ENCODE measurements at regions not wholly inside any gene's neighbourhood (a gene's known extent, or its start where the extent isn't known, plus 50 kb on each side); places are given as distances from the start of the nearest gene placed in this dataset.

GRCh38 chr3:161577662-161578061, 81.1 kb downstream of the OTOL1 start:
- DNase-seq (no peak), ATAC-seq (ENCODE audit: low FRiP score in 2 of 2) (no peak)
- H3K4me1 ChIP-seq = no peaks in the 10 kb centered on the region
- H3K36me3 ChIP-seq = no peaks in the 10 kb centered on the region
- 38 to 87% methylated on average over 1 of the region's 1 CpG for WGBS, 2 donors
- H3K9me3 ChIP-seq = no peaks in the 10 kb centered on the region
- no peaks in the 10 kb centered on the region for H3K27me3 ChIP-seq
- no peak overlapping the region for H3K27ac ChIP-seq
- no peak for TF ChIP-seq POLR2A (IDR thresholded peaks at IDR 0.05)
- no peak for TF ChIP-seq EP300 (IDR thresholded peaks at IDR 0.05)
- TF ChIP-seq CTCF (IDR thresholded peaks at IDR 0.05) = no peak
- no peak for TF ChIP-seq POLR2AphosphoS5 (IDR thresholded peaks at IDR 0.05)
- H3K4me3 ChIP-seq = no peak overlapping the region

GRCh38 chr3:161579395-161580126, 83.0 kb downstream of the OTOL1 start:
- Histone ChIP-seq H3K4me1 (no peaks in the 10 kb centered on the region), H3K9me3 (no peaks in the 10 kb centered on the region), H3K27me3 (no peaks in the 10 kb centered on the region), H3K4me3 (no peak overlapping the region), H3K27ac (no peak overlapping the region), H3K36me3 (no peaks in the 10 kb centered on the region)
- no peak for TF ChIP-seq POLR2A (IDR thresholded peaks at IDR 0.05)
- no peak for TF ChIP-seq EP300 (IDR thresholded peaks at IDR 0.05)
- TF ChIP-seq POLR2AphosphoS5 (IDR thresholded peaks at IDR 0.05) = no peak
- no peak for TF ChIP-seq CTCF (IDR thresholded peaks at IDR 0.05)
- no peak for DNase-seq
- 88 to 90% methylated on average over 9 of the region's 9 CpGs for WGBS, 2 donors
- ATAC-seq (ENCODE audit: low FRiP score in 2 of 2) = no peak

- Histone ChIP-seq H3K36me3 (no peaks in the 10 kb centered on the region), H3K9me3 (no peaks in the 10 kb centered on the region)
- DNase-seq = no peak
These were observed 89.3 kb downstream of the OTOL1 start for GRCh38 chr3:161585922-161586321.

GRCh38 chr3:161586556-161587235, 90.1 kb downstream of the OTOL1 start:
- H3K9me3 ChIP-seq = no peaks in the 10 kb centered on the region
- H3K4me1 ChIP-seq = no peaks in the 10 kb centered on the region
- no peak overlapping the region for H3K4me3 ChIP-seq
- no peaks in the 10 kb centered on the region for H3K36me3 ChIP-seq
- TF ChIP-seq POLR2A (IDR thresholded peaks at IDR 0.05) (no peak), EP300 (IDR thresholded peaks at IDR 0.05) (no peak), CTCF (IDR thresholded peaks at IDR 0.05) (no peak), POLR2AphosphoS5 (IDR thresholded peaks at IDR 0.05) (no peak)
- DNase-seq (no peak), ATAC-seq (ENCODE audit: low FRiP score in 2 of 2) (no peak)
- H3K27ac ChIP-seq = no peak overlapping the region
- H3K27me3 ChIP-seq = no peaks in the 10 kb centered on the region

More at GRCh38 chr3:161585922-161586321, 89.3 kb downstream of the OTOL1 start:
- TF ChIP-seq CTCF (IDR thresholded peaks at IDR 0.05) (no peak), POLR2A (IDR thresholded peaks at IDR 0.05) (no peak), EP300 (IDR thresholded peaks at IDR 0.05) (no peak), POLR2AphosphoS5 (IDR thresholded peaks at IDR 0.05) (no peak)
- no peak for ATAC-seq (ENCODE audit: low FRiP score in 2 of 2)
- Histone ChIP-seq H3K4me3 (no peak overlapping the region), H3K27ac (no peak overlapping the region), H3K27me3 (no peaks in the 10 kb centered on the region), H3K4me1 (no peaks in the 10 kb centered on the region)

GRCh38 chr3:161598639-161599038, 102.0 kb downstream of the OTOL1 start:
- no peak for DNase-seq
- Histone ChIP-seq H3K9me3 (no peaks in the 10 kb centered on the region), H3K4me1 (no peaks in the 10 kb centered on the region), H3K27me3 (no peaks in the 10 kb centered on the region), H3K27ac (no peak overlapping the region), H3K4me3 (no peak overlapping the region), H3K36me3 (no peaks in the 10 kb centered on the region)
- 86 to 96% methylated on average over 2 of the region's 2 CpGs for WGBS, 2 donors
- no peak for ATAC-seq (ENCODE audit: low FRiP score in 2 of 2)
- TF ChIP-seq POLR2AphosphoS5 (IDR thresholded peaks at IDR 0.05) (no peak), CTCF (IDR thresholded peaks at IDR 0.05) (no peak), EP300 (IDR thresholded peaks at IDR 0.05) (no peak), POLR2A (IDR thresholded peaks at IDR 0.05) (no peak)

All from upper lobe of left lung (tissue), 6 donors.